Head of caudate nucleus (tissue), 42 donors: ENCODE measurements at regions not wholly inside any gene's neighbourhood (a gene's known extent, or its start where the extent isn't known, plus 50 kb on each side); places are given as distances from the start of the nearest gene placed in this dataset.
"Not testable (repeated sequence)": the region's sequence is repeated elsewhere in the genome, so short reads cannot be mapped to it uniquely, and the experiment has no call there.

Source experiments
- DNase-seq, 42 donors: peaks; one replicate each; pipeline versions ENCODE4 v3.0.0 to v3.0.0-alpha.2; 2020 to 2021; ENCODE audit warnings: mixed read lengths in 7 of 42
- intact Hi-C: fragments of 100-400 bp; cut with DNase I; formaldehyde crosslinking; loops from one replicate; pipeline ENCODE4 v1.15.0; 2022

DNA sequence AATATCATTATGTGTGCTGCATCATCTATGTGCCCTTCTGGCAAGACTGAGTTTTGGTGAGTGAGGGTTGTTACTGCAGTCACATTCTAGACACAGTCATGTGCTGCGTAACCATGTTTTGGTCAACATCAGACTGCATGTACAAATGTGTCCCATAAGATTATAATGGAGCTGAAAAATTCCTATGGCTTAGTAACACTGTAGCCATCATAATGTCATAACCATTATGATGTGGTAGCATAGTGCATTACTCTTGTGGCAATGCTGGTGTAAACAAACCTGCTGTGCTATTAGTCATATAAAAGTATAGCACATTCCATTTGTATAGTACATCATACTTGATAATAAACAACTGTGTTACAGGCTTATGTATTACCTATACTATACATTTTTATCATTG lies 198.1 kb upstream of the NUDT6 start:
- DNase-seq = no peak
- intact Hi-C loops = no loop called here

DNA sequence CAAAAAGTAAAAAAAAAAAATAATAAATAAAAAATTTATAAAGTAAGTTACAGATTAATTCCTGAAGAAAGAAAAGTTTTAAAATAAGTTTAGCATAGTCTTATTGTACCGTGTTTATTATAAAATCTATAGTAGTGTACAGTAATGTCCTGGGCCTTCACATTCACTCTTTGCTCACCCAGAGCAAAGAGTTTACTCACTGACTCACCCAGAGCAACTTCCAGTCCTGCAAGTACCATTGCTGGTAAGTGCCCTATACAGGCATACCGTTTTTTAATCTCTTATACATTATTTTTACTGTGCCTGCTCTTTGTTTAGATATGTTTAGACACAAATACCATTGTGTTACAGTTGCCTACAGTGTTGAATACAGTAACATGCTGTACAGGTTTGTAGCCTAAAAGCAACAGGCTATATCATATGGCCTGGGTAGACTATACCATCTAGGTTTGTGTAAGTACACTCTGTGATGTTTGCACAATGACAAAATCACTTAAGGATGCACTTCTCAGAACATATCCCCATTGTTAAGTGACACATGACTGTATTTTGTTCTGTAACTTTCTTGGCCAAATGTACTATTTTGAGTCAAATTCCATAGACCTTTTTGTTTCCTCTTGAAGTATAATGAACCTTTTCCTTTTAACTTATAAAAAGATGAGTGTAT lies 199.0 kb upstream of the NUDT6 start:
- intact Hi-C loops = no loop called here

DNA sequence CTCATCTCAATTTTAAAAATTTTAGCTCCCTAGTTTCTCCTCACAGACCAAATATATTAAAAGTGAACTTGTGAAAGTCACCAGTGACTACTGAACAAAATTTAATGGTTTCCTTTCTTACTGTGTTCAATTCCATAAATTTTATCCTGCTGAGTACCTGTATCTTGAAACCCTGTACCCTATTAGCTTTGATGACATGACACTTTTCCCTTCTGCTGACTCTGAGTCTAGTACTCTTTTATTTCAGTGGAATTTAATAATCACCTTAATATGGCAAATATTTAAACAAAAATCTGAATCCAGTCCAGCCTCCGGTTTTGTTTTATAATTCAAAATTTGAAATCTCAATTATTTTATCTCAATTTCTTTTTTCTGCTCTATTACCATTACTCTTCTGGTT lies 203.1 kb upstream of the NUDT6 start:
- intact Hi-C loops = no loop called here
- DNase-seq = no peak

More for the DNA sequence above, 199.0 kb upstream of the NUDT6 start:
- DNase-seq = no peak

DNA sequence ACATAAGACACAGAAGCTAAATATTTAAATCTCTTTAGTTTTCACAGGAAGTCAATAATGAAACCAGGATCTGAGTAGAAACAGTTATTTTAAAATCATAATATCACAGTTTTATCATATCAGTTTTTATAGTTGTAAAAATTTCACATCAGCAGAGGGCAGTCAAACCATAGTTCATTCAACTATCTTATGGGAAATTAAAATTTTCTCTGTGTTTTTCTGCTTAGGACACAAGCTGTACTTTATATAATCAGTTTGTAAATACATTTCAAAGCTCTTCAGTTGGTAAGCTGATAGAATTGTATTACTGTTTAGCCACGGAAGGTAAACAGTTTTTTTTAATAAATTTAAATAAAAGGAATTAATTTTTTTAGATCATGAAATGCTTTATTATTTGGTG lies 204.8 kb upstream of the NUDT6 start:
- no peak for DNase-seq
- intact Hi-C loops = no loop called here

DNA sequence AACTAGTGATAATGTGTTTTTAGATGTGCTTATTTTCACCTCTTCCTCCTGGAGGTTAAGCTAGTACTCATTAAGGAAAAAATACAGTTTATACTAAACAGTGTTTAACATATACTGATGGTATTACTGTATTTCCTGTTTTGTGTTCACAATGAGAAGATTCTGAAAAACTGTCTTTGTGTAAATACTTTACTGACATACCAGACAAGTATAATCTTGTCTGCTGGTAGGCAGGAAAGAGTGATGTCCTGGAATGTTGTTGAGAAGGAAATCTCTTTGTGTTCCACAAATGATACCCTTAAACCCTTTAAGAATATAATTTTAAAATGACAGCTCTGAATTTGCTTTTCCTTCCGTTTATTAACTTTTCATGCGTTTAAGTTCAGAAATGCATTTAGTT lies 205.5 kb upstream of the NUDT6 start:
- intact Hi-C loops = no loop called here
- no peak for DNase-seq

DNA sequence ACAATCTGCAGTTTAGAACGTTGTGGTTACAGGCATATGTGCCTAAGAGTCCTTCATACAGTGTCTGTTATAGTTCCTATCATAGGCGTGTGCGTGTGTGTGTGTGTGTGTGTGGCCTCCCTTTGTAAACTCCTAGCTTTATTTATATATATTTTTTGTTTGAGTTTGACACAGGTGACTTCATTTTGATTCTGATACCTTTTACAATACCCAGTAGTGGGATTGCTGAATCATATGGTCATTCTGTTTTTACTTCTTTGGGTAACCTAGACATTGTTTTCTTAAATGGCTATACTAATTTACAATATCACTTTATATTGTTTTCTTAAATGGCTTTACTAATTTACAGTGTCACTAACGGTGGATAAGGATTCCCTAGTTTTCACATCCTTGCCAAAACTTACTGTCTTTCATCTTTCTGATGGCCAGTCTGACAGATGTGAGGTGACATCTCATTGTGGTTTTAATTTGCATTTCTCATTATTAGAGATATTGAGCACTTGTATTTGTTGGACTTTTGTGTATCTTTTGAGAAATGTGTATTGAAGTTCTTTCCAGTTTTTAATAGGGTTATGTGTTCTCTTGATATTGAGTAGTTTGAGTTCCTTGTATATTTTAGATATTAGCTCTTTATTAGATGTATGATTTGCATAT lies 211.1 kb upstream of the NUDT6 start:
- intact Hi-C loops = no loop called here
- no peak for DNase-seq

DNA sequence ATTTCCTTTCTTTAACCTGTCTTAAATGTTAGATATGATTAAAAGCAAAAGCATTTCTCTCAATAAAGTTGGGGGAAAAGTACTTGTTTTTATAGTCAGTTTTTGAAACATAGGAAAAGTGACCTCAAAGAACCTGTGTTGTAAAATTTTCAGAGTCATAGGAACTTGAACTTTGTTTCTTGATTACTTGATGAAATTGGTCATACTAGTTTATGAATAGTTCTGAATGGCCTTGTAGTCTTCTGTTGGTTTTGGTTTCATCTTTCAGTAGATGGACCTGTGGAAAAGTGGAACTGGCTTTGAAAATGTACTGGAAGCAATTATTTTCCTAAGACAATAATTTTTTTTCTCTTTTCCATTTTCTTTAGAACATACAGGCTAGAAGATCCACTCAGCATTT lies 222.2 kb upstream of the NUDT6 start:
- intact Hi-C loops = no loop called here
- no peak for DNase-seq

DNA sequence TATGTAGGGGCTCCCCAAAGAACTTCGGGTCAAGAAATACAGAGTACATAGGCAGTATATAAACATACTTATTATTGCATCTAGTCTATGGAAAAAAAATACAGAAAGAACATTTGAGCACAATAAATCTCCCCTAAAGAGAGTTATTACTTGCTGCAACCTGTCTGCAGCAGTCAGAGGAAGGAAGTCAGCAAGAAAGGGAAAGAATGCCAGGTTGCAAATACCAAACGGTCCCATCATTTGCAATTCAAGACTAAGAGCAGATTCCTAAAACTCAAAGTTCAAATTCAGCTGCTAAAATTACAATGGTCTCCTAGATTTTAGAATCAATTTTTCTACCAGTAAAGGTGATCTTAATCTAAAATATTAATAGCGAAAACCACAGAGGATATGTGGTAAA lies 236.2 kb upstream of the NUDT6 start:
- no peak for DNase-seq
- intact Hi-C loops = no loop called here

DNA sequence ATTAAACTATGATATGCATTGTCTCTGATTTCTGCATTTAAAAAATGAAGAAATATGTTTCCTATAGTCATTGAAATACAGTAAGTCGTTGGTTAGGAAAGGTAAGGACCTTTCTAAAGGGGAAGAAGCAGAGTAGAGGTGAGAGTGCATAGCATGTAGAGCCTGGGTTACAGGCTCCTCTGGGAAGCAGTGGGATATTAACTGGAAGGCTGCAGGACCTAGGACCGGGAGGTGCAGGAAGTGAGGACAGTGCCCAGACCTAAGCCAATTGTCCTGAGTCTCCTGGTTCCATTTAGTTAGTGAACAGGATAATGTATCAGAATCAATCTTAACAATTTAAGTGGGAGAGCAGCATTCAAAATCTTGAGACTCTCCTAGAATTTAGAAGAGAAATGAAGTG lies 237.1 kb upstream of the NUDT6 start:
- intact Hi-C loops = no loop called here
- no peak for DNase-seq

DNA sequence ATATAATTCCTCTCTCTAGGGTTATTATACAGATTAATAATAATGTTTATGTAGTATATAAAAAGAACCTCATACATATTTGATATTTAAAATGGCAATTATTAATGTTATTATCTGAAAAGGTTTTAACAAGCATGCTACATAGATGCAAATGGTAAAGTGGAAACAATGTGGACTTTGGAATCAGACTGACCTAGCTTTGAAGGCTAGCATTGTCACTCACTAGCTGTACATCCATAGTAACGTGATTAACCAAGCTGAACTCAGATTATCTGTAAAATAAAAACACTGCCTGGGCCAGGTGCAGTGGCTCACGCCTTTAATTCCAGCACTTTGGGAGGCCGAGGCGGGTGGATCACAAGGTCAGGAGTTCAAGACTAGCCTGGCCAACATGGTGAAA lies 233.7 kb upstream of the SPRY1 start:
- DNase-seq = no peak
- intact Hi-C loops = no loop called here

DNA sequence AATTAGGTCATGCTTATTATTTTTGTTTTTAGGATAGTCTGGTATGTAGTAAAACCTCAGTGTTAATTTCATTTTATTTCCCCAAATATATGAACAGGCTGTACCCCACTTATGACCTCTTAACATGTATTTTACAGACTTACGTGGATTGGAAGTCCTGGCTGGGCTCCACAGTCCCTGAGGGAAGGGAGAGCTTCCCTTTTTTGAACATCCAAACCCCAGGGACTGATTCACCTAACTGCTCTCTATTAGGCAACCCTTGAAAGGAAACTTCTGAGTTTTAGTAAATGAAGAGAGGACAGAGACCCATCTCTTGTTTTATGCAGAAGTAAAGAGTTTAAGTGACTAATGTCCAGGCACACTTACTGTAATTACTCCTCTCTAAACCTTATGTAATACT lies 233.1 kb upstream of the SPRY1 start:
- intact Hi-C loops = no loop called here
- DNase-seq = no peak

DNA sequence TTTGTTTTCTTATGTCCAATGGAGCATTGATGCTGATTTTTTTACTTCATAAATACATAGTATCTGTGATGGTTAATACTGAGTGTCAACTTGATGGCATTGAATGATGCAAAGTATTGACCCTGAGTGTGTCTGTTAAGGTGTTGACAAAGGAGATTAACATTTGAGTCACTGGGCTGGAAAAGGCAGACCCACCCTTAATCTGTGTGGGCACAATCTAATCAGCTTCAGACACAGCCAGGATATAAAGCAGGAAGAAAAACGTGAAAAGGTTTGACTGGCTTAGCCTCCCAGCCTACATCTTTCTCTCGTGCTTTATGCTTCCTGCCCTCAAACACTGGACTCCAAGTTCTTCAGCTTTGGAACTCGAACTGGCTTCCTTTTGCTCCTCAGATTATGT lies 230.6 kb upstream of the SPRY1 start:
- no peak for DNase-seq
- intact Hi-C loops = no loop called here

DNA sequence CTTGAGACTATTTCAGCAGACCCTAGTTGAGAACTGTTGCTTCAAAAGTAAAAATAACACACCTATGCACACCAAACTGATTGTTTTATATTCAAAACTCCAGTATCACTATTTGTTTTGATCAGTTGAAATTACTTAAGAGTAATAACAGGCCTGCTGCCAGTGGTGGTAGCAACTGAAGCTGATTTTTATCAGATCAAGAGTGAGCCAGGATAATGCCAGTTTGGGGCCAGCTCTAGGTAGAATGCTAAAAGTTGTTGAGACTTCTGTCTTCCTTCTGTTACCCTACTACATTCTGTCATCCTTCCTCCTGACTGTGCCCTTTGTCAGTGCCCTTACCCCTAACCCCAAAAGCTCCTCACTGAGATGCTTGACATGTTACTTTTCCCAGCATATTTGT lies 228.7 kb upstream of the SPRY1 start:
- no peak for DNase-seq
- intact Hi-C loops = no loop called here

DNA sequence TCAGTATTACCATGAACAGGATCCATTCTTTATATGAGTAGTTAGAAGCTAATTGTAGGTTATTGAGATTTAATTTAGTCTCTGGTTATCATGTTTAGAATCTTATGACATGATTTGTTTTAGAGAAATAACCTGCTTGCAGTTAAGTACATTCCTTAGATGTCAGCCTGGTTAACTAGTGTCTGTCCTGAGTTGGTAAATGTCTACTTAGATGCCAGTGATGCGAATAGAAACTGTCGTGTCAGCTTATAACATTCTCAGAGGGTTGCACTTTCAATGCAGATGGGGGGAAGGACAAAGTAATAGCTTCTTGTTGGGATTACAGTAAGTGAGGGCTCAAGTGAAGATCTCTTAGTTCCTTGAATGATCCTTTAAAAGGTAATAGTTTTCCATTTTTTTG lies 227.8 kb upstream of the SPRY1 start:
- no peak for DNase-seq
- intact Hi-C loops = no loop called here

DNA sequence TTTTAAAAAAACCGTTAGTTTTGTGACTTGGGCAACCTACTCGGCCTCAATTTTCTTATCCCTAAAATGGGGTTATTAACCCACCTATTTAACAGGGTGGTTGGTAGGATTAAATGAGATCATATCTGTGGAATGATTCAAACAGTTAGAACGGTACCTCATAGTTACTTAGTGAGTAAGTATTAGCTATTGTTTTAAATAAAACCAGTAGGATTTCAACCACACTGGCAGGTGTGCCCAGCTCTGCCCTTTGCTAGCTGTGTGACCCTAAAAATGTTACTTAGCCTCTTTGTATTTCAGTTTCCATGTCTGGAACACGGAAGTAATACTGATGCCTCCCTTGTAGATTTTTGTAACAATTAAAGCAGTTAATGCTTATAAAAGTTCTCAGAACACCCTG lies 225.8 kb upstream of the SPRY1 start:
- no peak for DNase-seq
- intact Hi-C loops = no loop called here

DNA sequence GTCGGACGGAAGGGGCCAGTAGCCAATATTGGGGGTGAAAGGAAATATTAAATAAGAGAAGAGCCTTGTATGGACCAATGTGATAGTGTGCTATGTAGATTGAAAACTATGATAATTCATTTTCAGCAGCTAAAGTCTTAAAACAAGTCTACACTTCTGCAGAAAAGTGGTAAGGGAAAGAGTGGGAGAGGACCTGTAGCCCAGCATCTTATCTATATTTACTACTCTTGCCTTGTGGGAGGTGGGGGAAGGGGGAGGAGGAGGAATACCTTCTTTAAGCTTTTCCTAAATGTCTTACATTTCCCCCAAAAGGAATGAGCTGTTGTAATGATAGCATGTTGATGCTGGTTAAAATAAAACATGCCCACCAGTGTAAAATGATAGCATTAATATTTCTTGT lies 220.0 kb upstream of the SPRY1 start:
- DNase-seq = no peak
- intact Hi-C loops = no loop called here

DNA sequence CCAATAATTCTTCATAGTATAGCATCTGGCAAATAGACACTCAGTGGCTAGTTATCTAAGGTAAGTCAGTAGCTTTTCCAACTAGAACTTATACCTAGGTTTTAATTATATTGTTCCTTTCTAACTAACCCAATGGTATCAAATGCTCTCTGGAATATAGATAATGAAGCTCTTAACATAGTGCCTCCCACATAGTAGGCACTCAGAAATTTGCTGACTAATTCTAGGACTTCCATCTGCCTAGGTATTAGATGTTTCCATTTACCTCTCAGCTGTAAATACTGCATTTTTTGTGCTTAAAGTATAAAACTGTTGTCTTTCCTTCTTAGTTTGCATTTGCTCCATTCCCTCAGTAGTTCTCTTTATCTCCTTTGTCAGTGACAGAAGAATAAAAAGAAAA lies 214.3 kb upstream of the SPRY1 start:
- intact Hi-C loops = no loop called here
- DNase-seq = no peak

DNA sequence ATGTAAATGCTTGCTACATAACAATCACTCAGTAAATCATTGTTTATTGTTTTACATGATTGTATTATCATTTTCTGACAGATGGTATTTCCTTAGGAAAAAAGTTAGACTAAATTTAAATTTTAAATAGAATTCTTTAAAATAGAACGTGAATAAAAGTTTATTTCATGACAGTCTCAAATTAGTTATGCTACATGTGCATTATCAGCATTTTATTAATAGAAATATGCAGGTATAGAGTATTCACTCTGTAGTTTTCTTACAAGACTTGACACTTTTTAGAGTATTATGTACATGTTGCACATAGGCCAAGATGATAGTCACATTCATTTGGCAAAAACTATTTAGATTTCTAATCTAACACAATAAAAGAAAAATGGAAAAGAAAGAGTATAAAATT lies 213.3 kb upstream of the SPRY1 start:
- DNase-seq = no peak
- intact Hi-C loops = no loop called here

DNA sequence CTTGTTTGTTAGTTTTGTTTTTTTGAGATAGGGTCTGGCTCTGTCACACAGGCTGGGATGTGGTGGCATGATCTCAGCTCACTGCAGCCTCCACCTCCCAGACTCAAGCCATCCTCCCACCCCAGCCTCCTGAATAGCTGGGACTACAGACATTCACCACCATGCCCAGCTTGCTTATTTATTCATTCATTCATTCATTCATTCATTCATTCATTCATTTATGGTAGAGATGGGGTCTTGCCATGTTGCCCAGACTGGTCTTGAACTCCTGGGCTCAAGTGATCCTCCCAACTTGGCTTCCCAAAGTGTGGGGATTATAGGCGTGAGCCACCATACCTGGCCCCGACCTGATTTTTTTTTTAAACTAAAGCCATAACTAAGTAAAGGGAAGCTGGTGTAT lies 212.8 kb upstream of the SPRY1 start:
- intact Hi-C loops, DNase-seq: not testable (repeated sequence)

DNA sequence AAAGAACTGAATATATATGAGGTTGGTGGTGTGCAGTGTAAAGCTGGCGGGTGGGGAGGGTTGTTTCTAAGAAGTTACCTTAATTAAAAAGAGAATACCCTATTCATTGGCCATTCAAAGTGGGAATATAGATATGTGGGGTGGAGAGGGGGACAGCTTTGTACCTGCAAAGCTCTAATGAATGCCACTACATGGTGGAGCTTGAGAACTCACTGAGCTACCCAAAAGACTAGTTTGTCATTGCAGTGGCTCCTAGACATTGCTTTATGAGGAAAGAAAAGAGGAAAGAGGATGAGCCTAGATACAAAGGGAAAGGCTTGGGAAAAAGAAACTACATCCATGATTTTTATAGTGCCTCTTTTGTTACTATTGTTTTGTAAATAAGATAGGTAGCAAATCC lies 209.9 kb upstream of the SPRY1 start:
- no peak for DNase-seq
- intact Hi-C loops = no loop called here

DNA sequence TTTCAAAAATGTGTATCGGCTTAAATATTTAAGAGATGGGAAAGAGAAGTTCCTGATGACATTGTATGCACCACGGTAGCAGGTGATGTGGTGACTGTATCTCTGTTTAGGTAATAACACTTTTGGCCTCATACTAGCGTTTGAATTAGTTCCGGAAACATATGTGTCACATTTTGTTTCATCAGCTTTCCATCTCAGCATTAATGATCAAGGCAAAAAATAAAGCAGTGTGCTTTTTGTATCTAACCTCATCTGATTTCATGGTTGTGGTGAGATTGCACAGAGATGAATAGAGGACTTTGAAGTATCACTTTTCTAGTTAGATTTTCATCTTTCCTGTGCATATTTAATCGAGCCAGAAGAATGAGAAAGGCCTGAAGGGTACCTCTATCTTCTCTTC lies 206.4 kb upstream of the SPRY1 start:
- DNase-seq = no peak
- intact Hi-C loops = no loop called here

DNA sequence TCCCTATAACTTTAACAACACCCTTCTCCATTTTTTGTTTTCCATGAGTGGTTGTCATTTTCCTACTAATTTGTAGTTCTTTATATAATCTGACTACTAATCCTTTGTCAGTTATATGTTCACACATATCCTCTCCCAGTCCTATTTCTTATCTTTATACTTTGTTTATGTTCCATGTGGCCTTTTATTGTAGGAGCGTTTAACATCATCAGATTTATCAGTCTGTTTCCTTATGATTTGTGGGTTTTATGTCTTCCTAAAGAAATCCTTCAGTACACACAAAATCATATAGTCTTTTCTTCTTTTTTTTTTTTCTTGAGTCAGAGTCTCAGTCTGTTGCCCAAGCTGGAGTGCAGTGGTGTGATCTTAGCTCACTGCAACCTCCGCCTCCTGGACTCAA lies 204.9 kb upstream of the SPRY1 start:
- intact Hi-C loops = no loop called here
- no peak for DNase-seq
